Bronchial epithelial cell (primary cell): ENCODE measurements at regions not wholly inside any gene's neighbourhood (a gene's known extent, or its start where the extent isn't known, plus 50 kb on each side); places are given as distances from the start of the nearest gene placed in this dataset.
A peak's percentile ranks its signal among the peaks of the same experiment; 100 is the strongest.

Experiments used
- DNase-seq: peaks from one replicate; pipeline ENCODE4 v3.0.0-alpha.2; 2010; ENCODE audit warnings: low read depth
- FAIRE-seq: peaks from 2 replicates; lab custom pipeline; 2011; peaks lifted over from hg19 to GRCh38; lab: Jason Lieb, UNC
- H3K27me3 ChIP-seq: 2 replicates; pipeline ENCODE4 v1.5.1; 2011; ENCODE audit warnings: low read length; ENCODE audit not compliant: control insufficient read depth, insufficient read depth
- H3K36me3 ChIP-seq: 2 replicates; pipeline ENCODE4 v1.5.1; 2011; ENCODE audit warnings: low read length; ENCODE audit not compliant: control insufficient read depth, insufficient read depth
- H3K4me3 ChIP-seq: 2 replicates; pipeline ENCODE4 v1.5.1; 2011; ENCODE audit warnings: mild to moderate bottlenecking, low read depth, low read length, control low read depth
- CTCF ChIP-seq: IDR thresholded peaks from 2 replicates; pipeline ENCODE4 v1.5.1; 2011; ENCODE audit warnings: mild to moderate bottlenecking, moderate library complexity, low read length, control low read depth, inconsistent platforms; ENCODE audit not compliant: insufficient read depth, severe bottlenecking

- FAIRE-seq (no peak), DNase-seq (no peak)
- H3K4me3 ChIP-seq: no peak overlapping the region
- TF ChIP-seq CTCF: no peak
- H3K27me3 ChIP-seq: peaks cover 19% of the 10 kb centered on the region
- no peaks in the 10 kb centered on the region for H3K36me3 ChIP-seq
These were observed 78.8 kb upstream of the NECTIN1 start for GRCh38 chr11:119807841-119808240.

- Histone ChIP-seq H3K36me3 (no peaks in the 10 kb centered on the region), H3K4me3 (no peak overlapping the region), H3K27me3 (peaks cover 19% of the 10 kb centered on the region)
- no peak for TF ChIP-seq CTCF
- FAIRE-seq: no peak
- DNase-seq: no peak
These were observed 78.4 kb upstream of the NECTIN1 start for GRCh38 chr11:119807402-119807801.

- Histone ChIP-seq H3K4me3 (no peak overlapping the region), H3K27me3 (peaks cover 19% of the 10 kb centered on the region), H3K36me3 (no peaks in the 10 kb centered on the region)
- no peak for DNase-seq
- TF ChIP-seq CTCF: no peak
- peak; percentile 18 for FAIRE-seq
These were observed 77.3 kb upstream of the NECTIN1 start for GRCh38 chr11:119806064-119806915.

GRCh38 chr11:119805663-119806062 is 76.7 kb upstream of the NECTIN1 start:
- TF ChIP-seq CTCF: no peak
- FAIRE-seq (no peak), DNase-seq (no peak)
- Histone ChIP-seq H3K36me3 (no peaks in the 10 kb centered on the region), H3K4me3 (no peak overlapping the region), H3K27me3 (peaks cover 22% of the 10 kb centered on the region)

GRCh38 chr11:119804698-119805097 is 75.7 kb upstream of the NECTIN1 start:
- DNase-seq: no peak
- Histone ChIP-seq H3K36me3 (no peaks in the 10 kb centered on the region), H3K4me3 (no peak overlapping the region), H3K27me3 (peaks cover 19% of the 10 kb centered on the region)
- no peak for TF ChIP-seq CTCF
- no peak for FAIRE-seq
